ENCODE measurements at regions not wholly inside any gene's neighbourhood (a gene's known extent, or its start where the extent isn't known, plus 50 kb on each side); places are given as distances from the start of the nearest gene placed in this dataset.

- Histone ChIP-seq H3K9me3 (peaks cover 11% of the 10 kb centered on the region), H3K36me3 (ENCODE audit: control insufficient read depth, insufficient read depth, low read length) (no peaks in the 10 kb centered on the region), H3K4me3 (ENCODE audit: low read depth, low read length) (no peak overlapping the region), H3K27me3 (replicated peaks; ENCODE audit: control insufficient read depth, insufficient read depth, low read length) (no peaks in the 10 kb centered on the region), H3K4me1 (no peaks in the 10 kb centered on the region)
- no peak overlapping the region for H3K4me3 Mint-ChIP-seq (ENCODE audit: unreplicated experiment)
- DNase-seq: peak in 1 of 2 experiments; percentile 7
- ChIA-PET POLR2A (no interaction called here), CTCF (no interaction called here)
- H3K27ac Mint-ChIP-seq (ENCODE audit: unreplicated experiment): no peak overlapping the region
- no peak for TF ChIP-seq CTCF (IDR thresholded peaks at IDR 0.05; ENCODE audit: insufficient read depth in 1 of 2, low read depth in 1 of 2, low read length in 1 of 2, severe bottlenecking in 1 of 2, unreplicated experiment in 1 of 2)
- peaks cover 9% of the 10 kb centered on the region for H3K27me3 Mint-ChIP-seq (ENCODE audit: insufficient read depth, unreplicated experiment)
- intact Hi-C loops (cut with micrococcal nuclease; ENCODE audit: unreplicated experiment): loop anchor here (1.0 kb wide), 1 partner anchor 10 kb away; no protein-coding TSS in a partner anchor
- H3K4me1 Mint-ChIP-seq (ENCODE audit: low read depth, unreplicated experiment): no peaks in the 10 kb centered on the region
- H3K9me3 Mint-ChIP-seq (ENCODE audit: unreplicated experiment): peaks cover 19% of the 10 kb centered on the region
- no TSS peak for BruUV-seq (replicated peaks)
- H3K36me3 Mint-ChIP-seq (ENCODE audit: insufficient read depth, unreplicated experiment): no peaks in the 10 kb centered on the region
Measured at GRCh38 chr2:128425216-128425615, 106.5 kb upstream of the HS6ST1 start.

- Mint-ChIP-seq H3K4me3 (ENCODE audit: unreplicated experiment) (no peak overlapping the region), H3K27ac (ENCODE audit: unreplicated experiment) (no peak overlapping the region), H3K27me3 (ENCODE audit: insufficient read depth, unreplicated experiment) (peaks cover 9% of the 10 kb centered on the region), H3K4me1 (ENCODE audit: low read depth, unreplicated experiment) (no peaks in the 10 kb centered on the region), H3K36me3 (ENCODE audit: insufficient read depth, unreplicated experiment) (no peaks in the 10 kb centered on the region), H3K9me3 (ENCODE audit: unreplicated experiment) (peaks cover 19% of the 10 kb centered on the region)
- TF ChIP-seq CTCF (IDR thresholded peaks at IDR 0.05; ENCODE audit: insufficient read depth in 1 of 2, low read depth in 1 of 2, low read length in 1 of 2, severe bottlenecking in 1 of 2, unreplicated experiment in 1 of 2): no peak
- H3K4me3 ChIP-seq (ENCODE audit: low read depth, low read length): no peak overlapping the region
- BruUV-seq (replicated peaks): no TSS peak
- no peaks in the 10 kb centered on the region for H3K36me3 ChIP-seq (ENCODE audit: control insufficient read depth, insufficient read depth, low read length)
- H3K9me3 ChIP-seq: peaks cover 11% of the 10 kb centered on the region
- DNase-seq: peak in 1 of 2 experiments; percentile 15
- no peaks in the 10 kb centered on the region for H3K4me1 ChIP-seq
- POLR2A ChIA-PET: no interaction called here
- H3K27me3 ChIP-seq (replicated peaks; ENCODE audit: control insufficient read depth, insufficient read depth, low read length): no peaks in the 10 kb centered on the region
- CTCF ChIA-PET: interaction anchor here (1.5 kb wide), 1 partner anchor 105 kb away, joined by 4 read pairs; no protein-coding TSS in a partner anchor
- intact Hi-C loops (cut with micrococcal nuclease; ENCODE audit: unreplicated experiment): loop anchor here (1.0 kb wide), 1 partner anchor 11 kb away; no protein-coding TSS in a partner anchor
Measured at GRCh38 chr2:128425731-128426620, 107.3 kb upstream of the HS6ST1 start.

- Histone ChIP-seq H3K4me3 (ENCODE audit: low read depth, low read length) (no peak overlapping the region), H3K36me3 (ENCODE audit: control insufficient read depth, insufficient read depth, low read length) (no peaks in the 10 kb centered on the region), H3K27me3 (replicated peaks; ENCODE audit: control insufficient read depth, insufficient read depth, low read length) (no peaks in the 10 kb centered on the region), H3K4me1 (no peaks in the 10 kb centered on the region), H3K9me3 (peaks cover 14% of the 10 kb centered on the region)
- intact Hi-C loops (cut with micrococcal nuclease; ENCODE audit: unreplicated experiment): no loop called here
- Mint-ChIP-seq H3K36me3 (ENCODE audit: insufficient read depth, unreplicated experiment) (no peaks in the 10 kb centered on the region), H3K27ac (ENCODE audit: unreplicated experiment) (no peak overlapping the region), H3K4me3 (ENCODE audit: unreplicated experiment) (no peak overlapping the region), H3K9me3 (ENCODE audit: unreplicated experiment) (peaks cover 19% of the 10 kb centered on the region), H3K27me3 (ENCODE audit: insufficient read depth, unreplicated experiment) (peaks cover 9% of the 10 kb centered on the region), H3K4me1 (ENCODE audit: low read depth, unreplicated experiment) (no peaks in the 10 kb centered on the region)
- BruUV-seq (replicated peaks): no TSS peak
- TF ChIP-seq CTCF (IDR thresholded peaks at IDR 0.05; ENCODE audit: insufficient read depth in 1 of 2, low read depth in 1 of 2, low read length in 1 of 2, severe bottlenecking in 1 of 2, unreplicated experiment in 1 of 2): no peak
- CTCF ChIA-PET: no interaction called here
- peak in 1 of 2 experiments; percentile 4 for DNase-seq
- POLR2A ChIA-PET: no interaction called here
Measured at GRCh38 chr2:128427413-128427755, 108.7 kb upstream of the HS6ST1 start.

Measured in Caco-2 (cell line).